Ishikawa (cell line): ENCODE measurements at regions not wholly inside any gene's neighbourhood (a gene's known extent, or its start where the extent isn't known, plus 50 kb on each side); places are given as distances from the start of the nearest gene placed in this dataset.

Source experiments
- CREB1 ChIP-seq: IDR thresholded peaks from 2 replicates; pipeline ENCODE4 v1.6.1; 2012; ENCODE audit warnings: low read depth
- MAX ChIP-seq: IDR thresholded peaks from 2 replicates; pipeline ENCODE4 v1.6.1; 2012
- RAD21 ChIP-seq: IDR thresholded peaks from 2 replicates; pipeline ENCODE4 v1.6.1; 2012; ENCODE audit warnings: low read depth
- YY1 ChIP-seq: IDR thresholded peaks from 2 replicates; pipeline ENCODE4 v1.6.1; 2012; ENCODE audit warnings: low read depth

DNA sequence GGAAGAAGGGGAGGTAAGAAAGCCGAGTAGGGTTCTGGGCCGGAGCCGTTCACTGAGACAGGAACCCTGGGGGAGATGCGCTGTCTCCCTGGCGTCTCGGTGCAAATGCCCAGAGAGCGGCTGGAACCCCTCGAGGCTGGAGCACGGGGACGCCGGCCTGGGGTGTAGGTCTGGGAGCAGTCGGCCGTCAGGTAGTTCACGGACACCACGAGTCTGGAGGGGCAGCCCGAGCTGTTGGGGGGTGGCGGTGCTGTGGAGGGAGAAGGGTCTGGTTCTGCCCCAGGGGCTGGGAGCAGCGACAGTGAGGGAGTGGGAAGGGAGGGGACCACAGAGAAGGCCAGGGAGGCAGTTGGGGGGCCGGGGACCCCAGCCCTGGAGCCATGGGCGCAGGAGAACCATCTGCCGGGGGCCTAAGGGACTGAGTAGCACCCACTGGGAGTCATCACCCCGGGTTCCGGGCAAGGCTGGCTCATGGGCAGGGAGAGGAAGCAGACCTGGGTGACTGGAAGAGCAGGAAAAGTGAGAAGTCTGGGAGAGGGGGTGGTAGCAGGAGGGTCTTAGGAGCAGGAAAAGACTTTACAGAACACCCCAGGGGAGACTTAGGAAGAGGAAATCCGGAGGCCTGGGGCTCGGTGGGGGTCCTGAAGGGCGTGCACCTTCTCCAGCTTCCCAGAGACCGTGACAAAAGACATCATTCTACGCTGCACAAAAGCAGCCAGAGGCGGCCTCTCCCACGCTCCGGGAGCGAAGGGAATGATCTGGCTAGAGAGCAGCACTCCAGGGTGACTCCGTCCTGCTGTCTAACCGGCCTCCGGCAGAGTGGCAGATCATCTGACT lies 173.1 kb upstream of the SOX1 start:
- TF ChIP-seq YY1 (no peak), MAX (no peak), RAD21 (no peak), CREB1 (no peak)
